HG03521 (cell line): ENCODE measurements at regions not wholly inside any gene's neighbourhood (a gene's known extent, or its start where the extent isn't known, plus 50 kb on each side); places are given as distances from the start of the nearest gene placed in this dataset.
"Not testable (repeated sequence)": the region's sequence is repeated elsewhere in the genome, so short reads cannot be mapped to it uniquely, and the experiment has no call there.

Experiments used
- ATAC-seq: cut with Tn5 transposase; IDR thresholded peaks from one replicate; pipeline ENCODE4 v1.9.1; 2021; ENCODE audit warnings: mild to moderate bottlenecking, moderate library complexity; ENCODE audit not compliant: unreplicated experiment

DNA sequence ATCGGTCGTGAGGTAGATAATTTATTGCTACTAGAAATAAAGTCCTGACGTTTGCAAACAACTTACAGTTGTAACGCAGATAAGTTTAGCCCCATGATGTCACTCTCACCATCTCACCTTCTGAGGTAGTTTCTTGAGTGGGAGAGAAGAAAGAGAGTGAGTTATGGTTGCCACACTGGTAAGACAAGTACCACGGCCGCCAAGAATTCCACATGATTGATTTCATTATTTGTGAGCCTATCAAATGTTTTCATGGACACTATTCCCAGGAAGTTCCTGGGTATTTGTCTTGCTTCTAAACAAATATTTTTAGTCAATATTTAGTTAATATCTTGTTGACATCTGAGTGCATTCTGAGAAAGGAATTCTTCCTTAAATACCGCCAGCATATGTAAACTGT, 339.4 kb upstream of the KIAA1217 start:
- ATAC-seq: no peak

DNA sequence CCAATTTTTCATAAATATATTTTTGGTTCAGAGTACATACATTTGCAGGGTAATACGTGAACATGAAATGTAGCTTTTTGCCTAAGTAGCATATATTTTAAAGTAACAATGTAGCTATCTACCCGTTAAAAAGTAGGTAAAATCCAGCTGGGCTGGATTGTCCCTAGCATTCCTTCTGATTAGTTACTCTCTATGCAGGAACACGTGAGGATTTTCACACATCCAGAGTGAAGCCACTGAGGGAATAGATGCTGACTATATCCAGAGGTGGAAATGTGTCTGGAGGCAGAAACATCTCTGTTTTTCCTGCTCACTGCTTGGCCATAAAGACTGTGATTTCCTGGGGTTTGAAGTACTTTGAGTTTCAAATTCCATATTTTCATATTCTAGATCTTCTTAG, 338.9 kb upstream of the KIAA1217 start:
- ATAC-seq: no peak

DNA sequence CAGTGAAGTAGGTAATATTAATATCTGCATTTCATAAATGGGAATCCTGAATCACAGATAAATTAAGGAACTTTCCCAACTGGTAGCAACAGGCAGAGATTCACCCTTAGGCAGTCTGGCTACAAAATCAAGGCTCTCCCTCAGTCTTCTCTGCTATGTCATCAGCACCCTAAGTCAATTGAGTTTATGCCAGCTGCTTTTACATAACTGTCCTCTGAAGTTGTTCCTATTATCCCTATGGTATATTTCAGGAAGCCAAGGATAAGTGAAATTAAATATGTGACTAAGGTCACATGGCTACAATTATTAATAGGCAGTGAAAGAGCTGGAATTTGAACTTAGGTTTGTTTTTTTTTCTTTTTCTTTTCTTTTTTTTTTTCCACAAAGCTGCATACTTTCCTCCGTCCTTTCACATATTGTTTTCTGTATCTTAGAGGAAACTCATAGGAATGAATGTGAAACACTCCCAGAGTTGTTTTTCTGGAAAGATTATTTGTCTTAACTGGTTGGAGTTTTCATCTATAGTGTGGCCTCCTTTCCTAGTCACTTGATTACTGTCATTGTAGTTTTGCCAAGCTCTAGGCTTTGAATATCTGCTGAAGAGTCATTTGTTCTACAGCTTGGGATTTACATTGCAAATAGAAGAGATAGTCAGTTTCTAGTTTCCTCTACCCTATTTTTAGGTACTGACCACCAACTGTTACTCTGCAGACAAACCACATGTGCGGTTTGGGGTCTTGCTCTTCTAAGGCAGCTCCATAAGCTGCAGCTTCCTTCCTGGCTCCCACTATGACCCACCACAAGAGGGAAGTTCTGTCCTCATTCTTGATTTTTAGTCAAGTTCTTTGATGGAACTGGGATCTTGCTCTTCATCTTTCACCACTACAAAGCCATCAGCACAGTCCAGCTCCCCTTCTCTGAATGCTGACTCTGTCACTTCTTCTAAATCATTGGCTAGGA, 338.0 kb upstream of the KIAA1217 start:
- ATAC-seq: no peak

DNA sequence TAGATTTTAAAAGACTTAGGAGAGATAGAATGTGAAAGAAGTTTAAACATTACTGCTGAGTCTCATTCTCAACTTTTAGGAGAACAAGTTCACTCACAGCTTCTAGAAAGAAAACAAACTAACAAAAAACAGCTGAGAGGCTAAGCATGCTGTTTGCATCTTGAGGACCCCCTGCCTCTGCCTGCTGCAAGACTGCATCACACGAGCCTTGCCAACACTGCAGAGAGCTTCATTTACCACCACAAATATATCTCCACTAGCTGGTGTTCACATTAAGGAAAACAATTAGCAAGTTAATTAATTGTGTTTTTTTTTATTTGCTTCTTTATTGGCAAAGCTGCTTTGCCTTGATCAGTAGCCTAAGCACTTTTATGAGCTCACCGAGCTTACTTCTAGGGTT, 336.6 kb upstream of the KIAA1217 start:
- no peak for ATAC-seq

DNA sequence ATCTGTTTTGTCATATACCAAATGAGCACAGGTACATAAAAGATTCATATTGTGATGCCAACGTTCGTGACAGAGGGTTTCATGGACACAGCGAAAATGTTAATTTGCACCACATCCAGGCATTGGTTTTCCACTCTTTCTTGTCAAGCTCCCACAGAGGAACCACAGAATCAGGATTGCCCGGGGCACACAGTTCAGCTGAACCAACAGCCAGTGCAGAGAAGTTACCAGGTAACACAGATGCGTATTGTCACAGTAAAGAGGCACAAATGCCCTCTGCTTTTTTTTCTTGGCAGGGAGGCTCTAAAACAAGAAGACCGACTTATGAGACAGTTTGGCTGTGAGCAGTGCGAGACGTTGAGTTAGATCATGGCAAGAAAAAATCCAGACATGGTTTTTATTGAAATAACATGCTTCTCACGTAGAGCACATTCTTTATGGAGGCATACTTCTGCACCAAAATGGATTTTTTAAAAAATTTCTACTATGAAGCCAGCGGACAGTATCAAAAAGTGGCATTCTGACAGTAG, 331.1 kb upstream of the KIAA1217 start:
- ATAC-seq: no peak

DNA sequence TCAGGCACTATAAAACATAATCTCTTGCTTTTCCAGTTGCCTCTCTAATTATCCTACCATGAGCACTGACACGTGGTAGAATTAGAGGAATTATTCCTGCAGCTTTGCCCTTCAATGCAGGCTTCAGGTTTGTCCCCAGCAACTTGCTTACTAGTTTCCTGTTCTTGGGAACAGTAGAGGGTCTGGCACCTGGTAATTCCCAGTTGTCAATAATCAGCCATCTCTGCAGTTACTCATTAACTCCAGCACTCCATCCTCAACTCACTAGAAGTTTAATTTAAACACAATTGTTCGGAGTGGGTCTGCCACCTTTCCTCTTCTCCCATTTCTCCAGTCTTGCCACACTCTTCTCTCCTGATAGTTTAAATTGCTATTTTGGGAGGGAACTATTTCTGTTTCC, 324.3 kb upstream of the KIAA1217 start:
- no peak for ATAC-seq

DNA sequence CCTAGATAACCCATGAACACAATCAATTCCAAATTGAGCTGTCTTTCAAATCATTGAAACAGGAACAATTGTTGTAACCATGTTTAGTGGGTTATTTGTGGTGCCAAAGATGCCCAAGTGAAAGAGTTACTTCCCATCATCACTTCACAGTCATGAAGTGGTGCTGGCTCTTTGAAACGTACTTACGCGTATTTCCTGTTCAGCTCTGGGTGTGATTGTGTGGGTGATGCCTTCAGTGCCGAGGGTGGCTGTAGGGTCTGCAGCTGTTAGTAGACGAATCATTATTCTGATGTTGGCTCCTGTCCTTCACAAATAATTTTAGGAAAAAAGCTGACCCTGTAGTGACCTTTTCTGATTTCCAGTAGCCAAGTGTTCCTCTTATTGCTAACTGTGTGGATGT, 323.1 kb upstream of the KIAA1217 start:
- no peak for ATAC-seq

DNA sequence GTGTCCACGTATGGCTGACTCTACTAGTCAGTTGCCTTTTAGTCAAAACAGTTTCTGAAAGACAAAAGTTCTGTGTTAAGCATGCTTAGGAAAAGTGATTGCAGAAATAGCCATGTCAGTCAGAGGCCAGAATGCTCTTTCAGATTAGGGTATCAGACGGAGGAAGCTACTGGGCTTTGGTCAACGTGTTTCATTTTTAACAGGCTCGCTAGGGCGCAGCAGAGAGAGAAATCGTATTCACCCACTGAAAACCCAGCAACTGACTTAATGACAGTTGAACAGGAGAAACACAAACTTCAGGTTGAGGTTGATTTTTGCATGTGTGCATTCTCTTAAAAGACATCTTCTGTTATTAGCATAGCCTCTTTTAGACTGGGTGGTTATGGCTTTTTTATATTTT, 322.6 kb upstream of the KIAA1217 start:
- ATAC-seq: no peak

DNA sequence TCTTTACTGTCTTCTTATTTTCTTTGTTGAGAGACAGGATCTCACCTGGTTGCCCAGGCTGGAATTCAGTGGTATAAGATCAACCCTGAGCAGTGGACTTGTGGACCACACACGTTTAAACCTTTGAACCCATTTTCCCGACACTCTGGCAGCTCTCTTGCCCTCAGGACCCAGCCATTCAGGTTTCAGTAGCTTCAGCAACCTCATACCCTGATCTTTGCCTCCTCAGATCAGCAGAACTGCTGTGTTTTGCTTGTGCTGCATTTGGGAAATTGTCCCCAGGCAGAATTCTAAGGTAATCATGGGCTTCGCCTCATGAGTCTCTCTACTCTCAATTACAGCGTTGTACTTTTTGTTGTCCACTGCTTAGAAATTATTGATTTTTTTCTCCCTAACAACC, 317.6 kb upstream of the KIAA1217 start:
- ATAC-seq: no peak

DNA sequence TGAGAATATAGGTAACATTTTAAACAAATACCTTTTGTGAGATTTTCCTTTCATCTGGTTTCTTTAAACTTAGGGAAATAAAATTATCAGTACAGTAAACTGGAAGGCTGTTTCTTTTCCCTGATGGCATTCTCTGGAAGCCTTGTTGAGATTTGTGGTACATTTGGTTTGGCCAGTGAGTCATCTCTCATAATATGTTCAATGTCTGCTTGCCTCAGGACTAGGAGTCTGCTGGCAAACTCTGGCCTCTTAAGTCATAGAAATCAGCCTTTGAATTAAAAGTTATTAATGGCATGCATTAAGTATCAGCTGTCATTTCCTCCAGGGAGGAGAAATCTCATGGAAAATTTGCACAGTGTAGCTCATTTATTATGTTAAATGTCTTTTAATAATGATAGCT, 316.6 kb upstream of the KIAA1217 start:
- ATAC-seq: no peak

DNA sequence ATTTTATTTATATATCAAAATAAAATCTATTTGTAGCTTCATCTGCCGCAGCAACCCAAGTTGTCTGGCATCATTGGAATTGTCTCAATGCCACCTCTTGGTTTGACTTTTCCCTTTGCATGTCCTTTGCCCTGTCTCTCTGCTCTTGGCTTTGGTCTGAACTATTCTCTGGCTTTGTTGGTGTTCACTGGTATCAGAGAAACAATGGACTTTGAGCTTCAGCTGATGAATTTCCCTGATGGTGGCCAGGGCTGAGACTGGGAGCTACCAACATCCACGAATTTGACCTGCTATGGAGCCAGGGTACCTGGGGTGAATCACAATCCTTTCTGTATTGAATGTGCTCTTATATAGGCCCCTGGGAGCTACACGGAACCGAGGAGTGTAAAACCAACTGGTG, 311.7 kb upstream of the KIAA1217 start:
- ATAC-seq: no peak

DNA sequence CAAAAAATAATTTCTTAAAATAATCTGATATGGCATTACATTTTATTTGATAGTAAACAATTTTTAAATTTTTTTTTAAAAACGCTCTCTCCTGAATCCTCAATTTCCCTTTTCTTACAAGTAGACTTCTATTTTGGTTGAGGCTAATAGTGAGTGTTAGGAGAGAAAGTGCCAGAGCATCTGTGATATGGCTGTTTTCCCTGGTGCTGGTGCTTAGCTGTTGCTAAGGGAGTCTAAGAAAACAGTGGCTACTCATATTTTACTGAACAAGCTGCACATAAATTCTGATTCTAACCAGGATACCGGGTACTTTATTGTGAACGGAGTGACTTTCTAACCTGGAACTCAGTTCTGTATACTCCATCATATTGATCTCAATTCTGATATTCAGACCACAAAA, 311.1 kb upstream of the KIAA1217 start:
- no peak for ATAC-seq

DNA sequence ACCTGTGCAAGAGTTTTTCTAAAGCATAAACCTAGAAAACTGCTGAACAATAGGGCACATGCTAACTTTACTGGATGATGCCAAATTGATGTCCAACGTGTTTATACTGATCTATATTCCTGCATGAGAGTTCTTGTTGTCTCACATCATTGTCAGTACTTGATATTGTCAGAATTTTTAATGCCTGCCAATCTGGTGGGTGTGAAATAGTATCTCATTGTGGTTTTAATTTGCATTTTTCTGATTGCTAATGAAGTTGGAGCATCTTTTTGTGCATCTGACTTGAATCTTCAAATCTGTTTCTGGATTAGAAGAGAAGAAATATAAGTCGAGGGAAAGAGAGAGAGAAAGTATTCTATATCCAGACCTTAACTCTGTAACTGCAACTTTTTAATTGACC, 309.8 kb upstream of the KIAA1217 start:
- ATAC-seq: no peak

DNA sequence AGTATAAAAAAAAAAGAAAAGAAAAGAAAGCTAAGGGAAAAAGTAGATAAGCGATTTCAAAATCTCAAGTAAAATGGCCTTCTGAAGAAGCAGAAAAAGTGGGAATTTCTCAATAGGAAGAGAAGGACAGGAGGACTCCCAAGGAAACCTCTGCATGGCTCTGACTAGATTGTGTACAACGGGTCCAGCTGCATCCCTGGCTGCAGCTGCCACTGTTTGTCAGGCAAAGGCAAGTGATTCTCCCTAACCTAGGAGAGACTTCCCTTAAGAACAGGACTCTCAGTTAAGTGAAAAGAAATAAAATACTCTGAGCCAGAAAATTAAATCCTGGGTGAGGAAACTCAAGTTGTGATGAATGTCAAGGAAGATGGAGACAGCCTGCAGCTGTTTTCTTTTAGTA, 298.6 kb upstream of the KIAA1217 start:
- no peak for ATAC-seq

DNA sequence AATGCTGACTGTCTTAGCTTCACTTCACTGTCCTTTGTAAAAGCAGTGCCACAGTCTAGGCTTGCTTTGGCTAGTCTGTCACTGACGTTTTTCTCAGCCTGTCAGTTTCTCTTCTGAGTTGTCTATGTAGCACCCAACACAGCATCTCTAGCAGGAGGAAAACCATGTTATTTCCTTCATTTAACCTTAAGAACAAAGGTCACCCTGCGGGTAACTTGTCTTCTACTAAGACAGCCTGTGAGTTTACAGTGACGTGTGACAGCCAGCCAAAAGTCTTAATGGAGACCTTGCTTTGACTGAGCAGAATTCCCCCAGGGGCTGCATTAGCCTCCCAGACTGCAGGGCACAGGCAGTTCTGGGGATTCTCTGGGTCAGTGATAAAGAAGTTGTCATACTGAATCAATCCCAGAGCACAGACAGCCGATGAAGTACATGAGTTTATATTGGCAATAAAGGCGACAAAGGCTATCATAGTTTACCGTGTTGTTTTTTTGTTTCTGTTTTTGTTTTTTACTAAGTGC, 296.0 kb upstream of the KIAA1217 start:
- ATAC-seq: no peak

DNA sequence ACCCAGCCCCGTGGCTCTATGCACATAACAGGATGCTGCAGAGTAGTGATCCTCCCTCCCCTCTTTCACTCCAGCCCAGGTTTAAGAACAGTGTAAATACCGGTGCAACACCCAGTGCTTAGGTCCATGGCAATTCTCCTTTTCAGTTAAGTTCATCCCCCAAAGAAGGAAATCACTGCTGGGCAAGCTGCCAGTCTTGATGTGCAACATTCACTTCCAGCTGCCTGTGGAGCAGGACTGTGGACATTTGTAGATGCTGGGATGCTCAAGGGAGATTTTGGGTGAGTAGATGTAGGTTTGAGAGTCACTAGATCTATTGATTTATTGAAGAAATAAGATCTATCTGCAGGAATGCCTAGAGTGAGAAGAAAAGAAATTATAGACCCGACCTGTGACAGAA, 294.3 kb upstream of the KIAA1217 start:
- ATAC-seq: no peak

DNA sequence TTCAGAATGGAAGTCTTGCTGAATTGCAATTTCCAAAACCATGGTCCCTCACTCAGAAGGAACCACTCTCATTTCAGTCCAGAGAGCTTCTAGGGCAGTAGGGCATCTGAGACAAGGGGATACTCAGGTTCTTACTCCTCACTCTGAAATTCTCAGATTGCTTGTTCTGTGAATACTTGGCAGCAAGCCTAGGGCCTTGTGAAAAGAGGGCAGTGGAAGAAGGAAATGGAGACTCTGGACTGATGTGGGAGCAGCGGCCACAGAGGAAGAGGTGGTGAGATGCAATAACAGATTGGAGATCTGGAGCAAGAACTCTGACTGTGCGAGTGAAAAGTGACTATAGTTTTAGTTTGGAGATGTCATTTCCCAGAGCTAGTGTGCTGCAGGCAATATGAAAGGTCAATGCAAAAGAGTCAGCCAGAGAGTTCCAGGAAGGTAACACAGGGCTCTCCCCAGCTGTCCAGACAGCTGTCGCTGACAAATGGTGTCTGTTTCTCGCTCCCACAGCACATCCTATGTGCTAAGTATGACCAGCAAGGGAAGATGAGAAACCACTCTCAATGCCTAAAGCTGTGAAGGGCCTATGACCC, 291.6 kb upstream of the KIAA1217 start:
- no peak for ATAC-seq

DNA sequence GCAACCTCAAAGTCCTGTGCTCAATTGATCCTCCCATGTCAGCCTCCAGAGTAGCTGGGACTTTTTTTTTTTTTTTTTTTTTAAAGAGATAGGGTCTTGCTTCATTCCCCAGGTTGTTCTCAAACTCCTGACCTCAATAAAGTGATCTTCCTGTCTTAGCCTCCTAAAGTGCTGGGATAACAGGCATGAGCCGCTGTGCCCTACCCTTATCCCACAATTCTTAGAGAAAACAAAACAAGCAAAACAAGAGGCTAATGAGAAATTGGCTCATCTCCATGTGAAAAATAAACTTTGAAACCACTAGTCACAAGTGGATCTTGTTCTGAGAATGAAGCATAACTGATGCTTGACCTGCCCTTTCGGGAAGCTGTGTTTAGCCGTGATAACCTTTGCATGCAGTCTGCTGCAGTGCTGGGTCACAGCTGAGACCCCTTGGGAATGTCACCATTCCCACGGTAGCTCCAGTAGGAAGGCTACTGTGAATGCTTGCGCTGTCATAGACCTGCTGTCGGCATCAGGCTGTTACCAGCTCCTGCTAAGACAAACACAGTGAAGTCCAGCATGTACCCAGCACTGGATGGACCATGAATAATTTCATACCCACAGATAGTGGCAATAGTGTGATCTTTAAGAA, 290.7 kb upstream of the KIAA1217 start:
- ATAC-seq: no peak

DNA sequence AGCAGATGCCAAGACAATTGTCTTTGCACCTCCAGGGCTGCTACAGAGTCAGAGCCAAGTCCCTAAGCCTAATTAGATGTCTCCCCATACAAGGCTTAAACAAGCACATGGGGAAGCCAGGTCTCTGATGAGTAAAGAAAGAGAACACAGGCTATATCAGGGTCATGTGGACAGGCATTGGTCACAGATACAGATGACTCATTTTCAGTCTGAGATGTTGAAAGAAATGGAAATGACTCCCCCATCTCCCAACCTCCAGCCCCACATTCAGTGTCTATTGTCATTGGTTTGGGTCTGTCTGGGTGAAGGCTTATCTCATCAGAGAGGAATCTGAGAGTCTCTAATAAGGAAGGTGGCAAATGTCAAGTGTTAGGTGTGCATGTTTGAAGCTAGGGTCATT, 290.1 kb upstream of the KIAA1217 start:
- no peak for ATAC-seq

DNA sequence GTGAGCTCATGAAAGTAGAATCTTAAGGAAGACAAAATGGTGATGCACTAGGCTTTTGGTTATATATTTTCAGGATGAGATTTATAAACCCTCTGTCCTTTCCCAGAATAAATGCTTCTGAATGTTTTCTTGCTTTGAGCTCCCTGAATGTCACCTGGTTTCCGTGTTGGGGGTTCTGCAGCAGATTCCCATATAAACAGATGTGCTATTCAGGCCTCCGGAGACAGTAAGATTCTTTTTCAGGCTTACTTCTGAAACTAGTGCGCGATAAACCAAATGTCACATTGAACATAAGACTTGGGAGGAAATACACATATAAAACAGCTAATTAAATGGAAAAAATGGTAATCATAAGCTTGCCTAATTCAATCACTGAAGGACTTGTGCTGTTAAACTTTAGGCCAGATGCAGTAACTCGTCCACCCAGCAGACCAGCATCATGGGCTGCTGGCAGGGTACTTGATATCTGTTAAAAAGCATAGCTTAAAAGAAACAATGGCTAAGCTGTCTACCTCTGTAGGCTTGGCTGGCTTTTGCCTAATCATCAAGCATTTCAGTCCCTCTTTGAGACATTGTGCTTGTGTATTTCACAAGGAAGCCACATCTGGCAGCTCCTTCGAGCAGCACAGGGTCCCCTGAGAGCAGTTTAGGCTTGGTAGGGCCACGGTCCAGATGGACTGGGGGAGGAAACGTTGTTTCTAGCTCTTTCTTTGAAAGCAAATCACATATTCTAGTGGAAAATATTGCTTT, 281.2 kb upstream of the KIAA1217 start:
- ATAC-seq: no peak

DNA sequence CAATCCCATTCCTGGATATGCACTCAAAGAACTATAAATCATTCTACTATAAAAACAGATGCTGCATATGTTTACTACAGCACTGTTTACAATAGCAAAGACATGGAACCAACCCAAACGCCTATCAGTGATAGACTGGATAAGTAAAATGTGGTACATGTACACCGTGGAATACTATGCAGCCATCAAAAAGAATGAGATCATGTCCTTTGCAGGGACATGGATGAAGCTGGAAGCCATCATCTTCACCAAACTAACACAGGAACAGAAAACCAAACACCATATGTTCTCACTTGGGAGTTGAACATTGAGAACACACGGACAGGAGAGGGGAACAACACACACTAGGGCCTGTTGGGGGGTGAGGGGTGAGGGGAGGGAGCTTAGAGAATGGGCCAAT, 274.9 kb upstream of the KIAA1217 start:
- not testable (repeated sequence) for ATAC-seq
